Spleen (tissue), 11 donors: ENCODE measurements at regions not wholly inside any gene's neighbourhood (a gene's known extent, or its start where the extent isn't known, plus 50 kb on each side); places are given as distances from the start of the nearest gene placed in this dataset.
"Not testable (repeated sequence)": the region's sequence is repeated elsewhere in the genome, so short reads cannot be mapped to it uniquely, and the experiment has no call there.

ENCODE experiments used
- DNase-seq: peaks from one replicate; pipeline ENCODE4 v3.0.0-alpha.2; 2020
- H3K27ac ChIP-seq, 8 donors: fragments of 200-600 bp; sonication (generic) in 7 of 8; 1 replicate in 4 of 8; 2 replicates in 4 of 8; pipeline versions ENCODE4 v1.5.0 to v1.8.0; 2016 to 2021; ENCODE audit warnings: inconsistent platforms in 4 of 8, mild to moderate bottlenecking in 4 of 8, moderate library complexity in 1 of 8
- H3K27me3 ChIP-seq, 7 donors: fragments of 200-600 bp; sonication (generic) in 6 of 7; replicated peaks in 1 of 7; 1 replicate in 4 of 7; 2 replicates in 3 of 7; pipeline versions ENCODE4 v1.5.0 to v1.8.0; 2016 to 2021; ENCODE audit warnings: inconsistent platforms in 3 of 7, mild to moderate bottlenecking in 1 of 7
- H3K36me3 ChIP-seq, 6 donors: fragments of 200-600 bp; sonication (generic) in 5 of 6; 1 replicate in 4 of 6; 2 replicates in 2 of 6; pipeline versions ENCODE4 v1.5.0 to v1.8.0; 2016 to 2021; ENCODE audit warnings: inconsistent platforms in 2 of 6
- H3K4me1 ChIP-seq, 6 donors: fragments of 200-600 bp; sonication (generic) in 5 of 6; 1 replicate in 3 of 6; 2 replicates in 3 of 6; pipeline versions ENCODE4 v1.5.0 to v1.8.0; 2016 to 2021; ENCODE audit warnings: inconsistent platforms in 3 of 6
- H3K4me3 ChIP-seq, 8 donors: fragments of 200-600 bp; sonication (generic) in 7 of 8; 1 replicate in 4 of 8; 2 replicates in 4 of 8; pipeline versions ENCODE4 v1.5.0 to v1.8.0; 2016 to 2021; ENCODE audit warnings: inconsistent platforms in 4 of 8, mild to moderate bottlenecking in 4 of 8, moderate library complexity in 2 of 8
- H3K9me3 ChIP-seq, 8 donors: fragments of 200-600 bp; sonication (generic) in 7 of 8; 1 replicate in 4 of 8; 2 replicates in 4 of 8; pipeline versions ENCODE4 v1.5.0 to v1.8.0; 2016 to 2021; ENCODE audit warnings: inconsistent platforms in 4 of 8
- POLR2A ChIP-seq, 3 donors: fragments of 450-650 bp; IDR thresholded peaks; one replicate each; pipeline ENCODE4 v1.5.1; 2017; ENCODE audit warnings: antibody characterized with exemption in 3 of 3, mild to moderate bottlenecking in 1 of 3
- POLR2AphosphoS5 ChIP-seq, 3 donors: sonication (generic); formaldehyde crosslinking; IDR thresholded peaks; one replicate each; pipeline ENCODE4 v1.5.1; 2017; ENCODE audit warnings: antibody characterized with exemption in 3 of 3
- WGBS, 5 donors: extraction: QIAGEN DNeasy Blood & Tissue Kit in 3 of 5; methylation state at CpG; one replicate each; pipeline versions ENCODE4 v1.1.5 to v1.1.7; 2013 to 2018; 5-methylcytosine and 5-hydroxymethylcytosine counted together
- intact Hi-C: fragments of 100-400 bp; cut with DNase I; formaldehyde crosslinking; loops from one replicate; pipeline ENCODE4 v1.15.0; 2023; ENCODE audit warnings: low total_unique reads
- TF ChIP-seq, protein P1 (sequence below), 11 experiments: fragments of 200-600 bp in 7 of 11; fragments of 450-650 bp in 4 of 11; sonication (generic) in 4 of 11; IDR thresholded peaks in 8 of 11; conservative IDR thresholded peaks in 3 of 11; 1 replicate in 7 of 11; 2 replicates in 4 of 11; pipeline versions ENCODE4 v1.4.0 to v1.8.0; 2016 to 2021; ENCODE audit warnings: antibody characterized with exemption in 11 of 11, inconsistent platforms in 4 of 11, mild to moderate bottlenecking in 1 of 11
- donor health status: healthy with polysubstance abuse.
- donor health status: DM: no; HTN: no; CAD: no; lungs with moderate emphysema.
- donor health status: DM: no; HTN: no; CAD: no.
- donor health status: Bipolar disorder and iron deficiency.
- donor health status: healthy.
- donor health status: DM: no; HTN: no; CAD: no.
- donor health status: DM: yes; HTN: yes; CAD: no.

- Histone ChIP-seq H3K4me3 (no peak overlapping the region), H3K27me3 (no peaks in the 10 kb centered on the region), H3K27ac (no peak overlapping the region), H3K4me1 (no peaks in the 10 kb centered on the region), H3K9me3 (peaks cover 0 to 29% (median 22%) of the 10 kb centered on the region in 8 donors), H3K36me3 (no peaks in the 10 kb centered on the region)
- TF ChIP-seq POLR2AphosphoS5 (IDR thresholded peaks at IDR 0.05) = no peak
- TF ChIP-seq, protein P1, sequence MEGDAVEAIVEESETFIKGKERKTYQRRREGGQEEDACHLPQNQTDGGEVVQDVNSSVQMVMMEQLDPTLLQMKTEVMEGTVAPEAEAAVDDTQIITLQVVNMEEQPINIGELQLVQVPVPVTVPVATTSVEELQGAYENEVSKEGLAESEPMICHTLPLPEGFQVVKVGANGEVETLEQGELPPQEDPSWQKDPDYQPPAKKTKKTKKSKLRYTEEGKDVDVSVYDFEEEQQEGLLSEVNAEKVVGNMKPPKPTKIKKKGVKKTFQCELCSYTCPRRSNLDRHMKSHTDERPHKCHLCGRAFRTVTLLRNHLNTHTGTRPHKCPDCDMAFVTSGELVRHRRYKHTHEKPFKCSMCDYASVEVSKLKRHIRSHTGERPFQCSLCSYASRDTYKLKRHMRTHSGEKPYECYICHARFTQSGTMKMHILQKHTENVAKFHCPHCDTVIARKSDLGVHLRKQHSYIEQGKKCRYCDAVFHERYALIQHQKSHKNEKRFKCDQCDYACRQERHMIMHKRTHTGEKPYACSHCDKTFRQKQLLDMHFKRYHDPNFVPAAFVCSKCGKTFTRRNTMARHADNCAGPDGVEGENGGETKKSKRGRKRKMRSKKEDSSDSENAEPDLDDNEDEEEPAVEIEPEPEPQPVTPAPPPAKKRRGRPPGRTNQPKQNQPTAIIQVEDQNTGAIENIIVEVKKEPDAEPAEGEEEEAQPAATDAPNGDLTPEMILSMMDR (IDR thresholded peaks at IDR 0.05 in 8 of 11, conservative IDR thresholded peaks at IDR 0.05 in 3 of 11) = no peak
- no peak for TF ChIP-seq POLR2A (IDR thresholded peaks at IDR 0.05)
- WGBS, 5 donors = 78 to 95% (median 86%) methylated on average over 1 of the region's 1 CpG
- DNase-seq = no peak
- intact Hi-C loops = no loop called here
Measured at GRCh38 chr1:173307845-173308244, 100.7 kb upstream of the TNFSF4 start.

GRCh38 chr1:173314656-173315055, 107.5 kb upstream of the TNFSF4 start:
- intact Hi-C loops = no loop called here
- Histone ChIP-seq H3K4me3 (no peak overlapping the region), H3K36me3 (no peaks in the 10 kb centered on the region), H3K27ac (no peak overlapping the region), H3K9me3 (peaks cover 0 to 13% (median 9%) of the 10 kb centered on the region in 8 donors), H3K4me1 (no peaks in the 10 kb centered on the region), H3K27me3 (no peaks in the 10 kb centered on the region)
- DNase-seq = no peak
- WGBS, 5 donors = 82 to 97% (median 95%) methylated on average over 1 of the region's 1 CpG
- TF ChIP-seq, protein P1 (IDR thresholded peaks at IDR 0.05 in 8 of 11, conservative IDR thresholded peaks at IDR 0.05 in 3 of 11) = no peak
- no peak for TF ChIP-seq POLR2A (IDR thresholded peaks at IDR 0.05)
- no peak for TF ChIP-seq POLR2AphosphoS5 (IDR thresholded peaks at IDR 0.05)

DNA sequence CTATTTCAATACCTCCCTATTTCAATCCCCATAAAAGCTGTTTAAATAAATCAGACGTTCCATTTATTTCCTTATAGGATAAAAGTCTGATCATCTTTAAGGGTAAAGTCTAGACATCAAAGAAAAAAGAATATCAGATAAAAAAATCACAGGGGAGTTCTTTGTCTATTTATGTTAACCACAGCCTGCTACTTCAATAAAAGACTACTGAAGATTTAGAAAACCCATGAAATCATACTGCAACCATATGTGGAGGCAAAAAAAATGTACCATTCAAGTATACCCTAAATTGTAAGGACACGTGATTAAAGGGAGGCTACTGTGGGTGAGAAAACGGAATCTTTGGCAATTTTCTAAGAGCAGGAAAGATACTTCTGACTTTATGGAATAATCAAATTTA, 108.2 kb upstream of the TNFSF4 start:
- H3K4me1 ChIP-seq = no peaks in the 10 kb centered on the region
- DNase-seq = no peak
- TF ChIP-seq POLR2AphosphoS5 (IDR thresholded peaks at IDR 0.05) (no peak), POLR2A (IDR thresholded peaks at IDR 0.05) (no peak)
- TF ChIP-seq, protein P1 (IDR thresholded peaks at IDR 0.05 in 8 of 11, conservative IDR thresholded peaks at IDR 0.05 in 3 of 11) = no peak
- H3K27ac ChIP-seq = no peak overlapping the region
- 76 to 87% (median 83%) methylated on average over 3 of the region's 3 CpGs for WGBS, 5 donors
- no peak overlapping the region for H3K4me3 ChIP-seq
- intact Hi-C loops = no loop called here
- peaks cover 0 to 7% (median 3%) of the 10 kb centered on the region in 8 donors for H3K9me3 ChIP-seq
- H3K36me3 ChIP-seq = no peaks in the 10 kb centered on the region
- H3K27me3 ChIP-seq = no peaks in the 10 kb centered on the region

GRCh38 chr1:173318788-173319187, 111.7 kb upstream of the TNFSF4 start:
- TF ChIP-seq POLR2AphosphoS5 (IDR thresholded peaks at IDR 0.05) = no peak
- no peak for TF ChIP-seq POLR2A (IDR thresholded peaks at IDR 0.05)
- TF ChIP-seq, protein P1 (IDR thresholded peaks at IDR 0.05 in 8 of 11, conservative IDR thresholded peaks at IDR 0.05 in 3 of 11) = no peak
- H3K36me3 ChIP-seq = no peaks in the 10 kb centered on the region
- H3K27me3 ChIP-seq = no peaks in the 10 kb centered on the region
- intact Hi-C loops = no loop called here
- no peaks in the 10 kb centered on the region for H3K4me1 ChIP-seq
- H3K4me3 ChIP-seq = no peak overlapping the region
- no peak overlapping the region for H3K27ac ChIP-seq
- WGBS, 5 donors = 82 to 100% (median 98%) methylated on average over 2 of the region's 2 CpGs
- H3K9me3 ChIP-seq = peaks cover 0 to 8% (median 0%) of the 10 kb centered on the region in 8 donors
- DNase-seq = no peak

DNA sequence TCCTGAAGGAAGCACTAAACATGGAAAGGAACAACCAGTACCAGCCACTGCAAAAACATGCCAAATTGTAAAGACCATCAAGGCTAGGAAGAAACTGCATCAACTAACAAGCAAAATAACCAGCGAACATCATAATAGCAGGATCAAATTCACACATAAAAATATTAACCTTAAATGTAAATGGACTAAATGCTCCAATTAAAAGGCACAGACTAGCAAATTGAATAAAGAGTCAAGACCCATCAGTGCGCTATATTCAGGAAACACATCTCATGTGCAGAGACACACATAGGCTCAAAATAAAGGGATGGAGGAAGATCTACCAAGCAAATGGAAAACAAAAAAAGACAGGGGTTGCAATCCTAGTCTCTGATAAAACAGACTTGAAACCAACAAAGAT, 117.2 kb upstream of the TNFSF4 start:
- DNase-seq, H3K36me3 ChIP-seq, H3K27me3 ChIP-seq, H3K27ac ChIP-seq, H3K4me3 ChIP-seq, intact Hi-C loops, H3K4me1 ChIP-seq: not testable (repeated sequence)
- 95 to 100% (median 97%) methylated on average over 2 of the region's 2 CpGs for WGBS, 5 donors
- H3K9me3 ChIP-seq = peaks cover 0 to 14% (median 3%) of the 10 kb centered on the region in 8 donors

GRCh38 chr1:173327987-173328386, 120.9 kb upstream of the TNFSF4 start:
- H3K36me3 ChIP-seq, intact Hi-C loops, H3K27ac ChIP-seq, DNase-seq, H3K27me3 ChIP-seq, H3K4me3 ChIP-seq: not testable (repeated sequence)
- peaks cover 0 to 14% (median 3%) of the 10 kb centered on the region in 8 donors for H3K9me3 ChIP-seq
- whole genome bisulfite sequencing, 5 donors = 90 to 98% (median 95%) methylated on average over 3 of the region's 3 CpGs
- peaks cover 14 to 32% (median 26%) of the 10 kb centered on the region in 6 donors for H3K4me1 ChIP-seq
